Tibial artery (tissue), 4 donors: ENCODE measurements at regions not wholly inside any gene's neighbourhood (a gene's known extent, or its start where the extent isn't known, plus 50 kb on each side); places are given as distances from the start of the nearest gene placed in this dataset.

ENCODE experiments used
- DNase-seq, 2 donors: peaks; one replicate each; pipeline ENCODE4 v3.0.0-alpha.2; 2019
- H3K27ac ChIP-seq, 2 donors: fragments of 200-600 bp; sonication (generic) in 1 of 2; 1 replicate in 1 of 2; 2 replicates in 1 of 2; pipeline ENCODE4 v1.5.1; 2018 to 2019; ENCODE audit warnings: mild to moderate bottlenecking in 1 of 2
- H3K27me3 ChIP-seq, 2 donors: fragments of 200-600 bp; sonication (generic) in 1 of 2; one replicate each; pipeline versions ENCODE4 v1.5.1 to v1.6.0; 2016 to 2019
- H3K36me3 ChIP-seq, 3 donors: fragments of 200-600 bp; sonication (generic) in 2 of 3; one replicate each; pipeline ENCODE4 v1.5.1; 2016 to 2019; ENCODE audit warnings: mild to moderate bottlenecking in 2 of 3
- H3K4me1 ChIP-seq, 4 donors: fragments of 200-600 bp; sonication (generic) in 2 of 4; 1 replicate in 3 of 4; 2 replicates in 1 of 4; pipeline ENCODE4 v1.5.1; 2016 to 2019
- H3K4me3 ChIP-seq, 2 donors: fragments of 200-600 bp; sonication (generic) in 1 of 2; 1 replicate in 1 of 2; 2 replicates in 1 of 2; pipeline ENCODE4 v1.5.1; 2018 to 2019; ENCODE audit warnings: mild to moderate bottlenecking in 2 of 2
- H3K9me3 ChIP-seq, 3 donors: fragments of 200-600 bp; sonication (generic) in 1 of 3; one replicate each; pipeline ENCODE4 v1.5.1; 2016 to 2019
- intact Hi-C: fragments of 100-400 bp; cut with DNase I; formaldehyde crosslinking; loops from one replicate; pipeline ENCODE4 v1.15.0; 2023; ENCODE audit warnings: low total_unique reads
- TF ChIP-seq, protein P1 (sequence below), 2 experiments: fragments of 200-600 bp in 1 of 2; fragments of 450-650 bp in 1 of 2; IDR thresholded peaks; one replicate each; pipeline ENCODE4 v1.5.1; 2017 to 2019; ENCODE audit warnings: antibody characterized with exemption in 2 of 2, mild to moderate bottlenecking in 1 of 2, moderate library complexity in 1 of 2

DNA sequence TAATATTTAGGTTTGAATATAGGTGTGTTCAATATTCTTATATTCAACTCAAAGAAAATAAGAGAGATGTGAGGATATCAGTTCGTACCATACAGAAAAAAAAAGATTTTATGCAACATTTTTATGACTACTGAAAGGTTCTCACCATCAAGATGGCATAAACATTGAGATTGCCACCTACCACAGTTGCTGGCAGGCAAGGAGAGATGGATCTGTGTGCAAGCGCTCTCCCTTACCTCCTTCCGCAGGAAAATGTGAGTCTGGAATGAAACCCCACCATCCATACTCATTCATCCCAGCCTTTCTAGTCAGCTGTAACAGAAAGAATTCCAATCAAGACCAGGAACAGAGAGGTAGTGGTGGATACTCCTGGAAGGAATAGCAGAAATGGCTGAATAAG is 376.9 kb downstream of the PPP3CA start:
- Histone ChIP-seq H3K4me1 (no peaks in the 10 kb centered on the region), H3K4me3 (no peak overlapping the region), H3K27ac (no peak overlapping the region), H3K36me3 (no peaks in the 10 kb centered on the region), H3K9me3 (no peaks in the 10 kb centered on the region), H3K27me3 (no peaks in the 10 kb centered on the region)
- no peak for DNase-seq
- TF ChIP-seq, protein P1, sequence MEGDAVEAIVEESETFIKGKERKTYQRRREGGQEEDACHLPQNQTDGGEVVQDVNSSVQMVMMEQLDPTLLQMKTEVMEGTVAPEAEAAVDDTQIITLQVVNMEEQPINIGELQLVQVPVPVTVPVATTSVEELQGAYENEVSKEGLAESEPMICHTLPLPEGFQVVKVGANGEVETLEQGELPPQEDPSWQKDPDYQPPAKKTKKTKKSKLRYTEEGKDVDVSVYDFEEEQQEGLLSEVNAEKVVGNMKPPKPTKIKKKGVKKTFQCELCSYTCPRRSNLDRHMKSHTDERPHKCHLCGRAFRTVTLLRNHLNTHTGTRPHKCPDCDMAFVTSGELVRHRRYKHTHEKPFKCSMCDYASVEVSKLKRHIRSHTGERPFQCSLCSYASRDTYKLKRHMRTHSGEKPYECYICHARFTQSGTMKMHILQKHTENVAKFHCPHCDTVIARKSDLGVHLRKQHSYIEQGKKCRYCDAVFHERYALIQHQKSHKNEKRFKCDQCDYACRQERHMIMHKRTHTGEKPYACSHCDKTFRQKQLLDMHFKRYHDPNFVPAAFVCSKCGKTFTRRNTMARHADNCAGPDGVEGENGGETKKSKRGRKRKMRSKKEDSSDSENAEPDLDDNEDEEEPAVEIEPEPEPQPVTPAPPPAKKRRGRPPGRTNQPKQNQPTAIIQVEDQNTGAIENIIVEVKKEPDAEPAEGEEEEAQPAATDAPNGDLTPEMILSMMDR (IDR thresholded peaks at IDR 0.05): no peak
- intact Hi-C loops: no loop called here

DNA sequence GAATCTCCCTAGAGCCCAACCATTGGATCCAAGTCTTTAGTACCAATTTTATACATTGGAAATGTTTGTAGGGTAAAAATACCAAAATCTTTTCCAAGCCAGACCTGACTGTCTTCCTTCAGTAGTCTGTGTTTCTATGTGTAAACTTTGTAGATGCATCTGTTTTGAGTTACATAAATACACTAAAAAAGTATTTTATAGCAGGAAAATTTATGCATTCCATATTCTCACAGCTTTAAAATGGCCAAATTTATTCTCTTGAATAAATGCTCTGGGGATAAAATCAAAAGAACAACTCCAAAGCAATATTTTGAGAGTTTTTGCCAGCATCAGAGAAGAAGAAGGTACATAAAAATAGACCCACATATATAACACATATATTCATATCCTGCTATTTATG is 377.4 kb downstream of the PPP3CA start:
- TF ChIP-seq, protein P1 (IDR thresholded peaks at IDR 0.05): no peak
- intact Hi-C loops: no loop called here

GRCh38 chr4:100968046-100968445 is 379.3 kb downstream of the PPP3CA start:
- no peaks in the 10 kb centered on the region for H3K36me3 ChIP-seq
- TF ChIP-seq, protein P1 (IDR thresholded peaks at IDR 0.05): no peak
- intact Hi-C loops: no loop called here
- H3K27ac ChIP-seq: no peak overlapping the region
- H3K4me3 ChIP-seq: no peak overlapping the region
- H3K4me1 ChIP-seq: no peaks in the 10 kb centered on the region
- DNase-seq: no peak
- H3K27me3 ChIP-seq: no peaks in the 10 kb centered on the region
- no peaks in the 10 kb centered on the region for H3K9me3 ChIP-seq

More for the DNA sequence above, 377.4 kb downstream of the PPP3CA start:
- no peaks in the 10 kb centered on the region for H3K27me3 ChIP-seq
- H3K27ac ChIP-seq: no peak overlapping the region
- no peaks in the 10 kb centered on the region for H3K36me3 ChIP-seq
- no peaks in the 10 kb centered on the region for H3K9me3 ChIP-seq
- no peak overlapping the region for H3K4me3 ChIP-seq
- H3K4me1 ChIP-seq: no peaks in the 10 kb centered on the region
- no peak for DNase-seq

- intact Hi-C loops: no loop called here
- H3K4me3 ChIP-seq: no peak overlapping the region
These were observed 383.7 kb downstream of the PPP3CA start for GRCh38 chr4:100963627-100964026.

DNA sequence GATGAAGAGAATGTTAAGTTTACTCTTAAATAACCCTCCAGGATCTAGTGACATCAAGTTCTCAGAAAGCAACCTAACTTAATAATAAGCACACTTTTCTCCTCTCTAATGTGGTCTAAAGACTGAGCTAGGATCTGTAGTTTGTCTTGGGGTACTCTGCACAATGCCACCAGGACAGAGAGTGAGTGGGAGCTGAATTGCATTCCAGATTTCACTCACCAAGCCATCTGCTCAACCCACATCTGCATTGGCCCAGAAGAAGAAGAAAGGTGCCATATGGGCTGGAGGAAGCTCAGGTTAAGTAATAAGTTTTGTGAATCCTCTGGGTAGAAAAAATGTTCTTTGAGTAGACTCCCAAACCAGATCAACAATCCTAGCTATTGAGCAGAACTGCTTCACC is 384.6 kb downstream of the PPP3CA start:
- TF ChIP-seq, protein P1 (IDR thresholded peaks at IDR 0.05): no peak
- no peaks in the 10 kb centered on the region for H3K36me3 ChIP-seq
- H3K27ac ChIP-seq: no peak overlapping the region
- H3K4me1 ChIP-seq: no peaks in the 10 kb centered on the region
- H3K4me3 ChIP-seq: no peak overlapping the region
- DNase-seq: no peak
- no peaks in the 10 kb centered on the region for H3K27me3 ChIP-seq
- H3K9me3 ChIP-seq: no peaks in the 10 kb centered on the region
- intact Hi-C loops: no loop called here

More at GRCh38 chr4:100963627-100964026, 383.7 kb downstream of the PPP3CA start:
- Histone ChIP-seq H3K27me3 (no peaks in the 10 kb centered on the region), H3K9me3 (no peaks in the 10 kb centered on the region), H3K36me3 (no peaks in the 10 kb centered on the region), H3K27ac (no peak overlapping the region), H3K4me1 (no peaks in the 10 kb centered on the region)
- DNase-seq: no peak
- TF ChIP-seq, protein P1 (IDR thresholded peaks at IDR 0.05): no peak

DNA sequence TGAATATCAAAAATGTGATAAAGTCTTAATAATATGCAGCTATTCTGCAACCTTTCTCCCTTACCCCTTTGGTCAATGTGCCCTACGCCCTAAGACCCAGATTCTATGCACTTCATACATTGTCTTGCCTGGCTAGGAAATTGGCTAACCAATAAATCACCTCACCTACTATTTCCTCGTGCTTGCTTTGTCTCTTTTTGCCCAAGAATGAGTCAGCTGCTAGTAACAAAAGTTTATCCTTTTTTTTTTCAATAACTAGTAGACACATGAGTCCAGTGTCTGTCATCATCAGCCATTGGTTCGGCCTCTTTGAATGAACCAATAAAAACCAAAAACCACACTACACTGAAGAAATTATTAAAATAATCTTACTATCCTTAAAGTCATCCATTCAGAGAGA is 387.1 kb downstream of the PPP3CA start:
- H3K9me3 ChIP-seq: no peaks in the 10 kb centered on the region
- H3K27ac ChIP-seq: no peak overlapping the region
- H3K27me3 ChIP-seq: no peaks in the 10 kb centered on the region
- no peak for DNase-seq
- no peaks in the 10 kb centered on the region for H3K4me1 ChIP-seq
- intact Hi-C loops: no loop called here
- TF ChIP-seq, protein P1 (IDR thresholded peaks at IDR 0.05): no peak
- no peaks in the 10 kb centered on the region for H3K36me3 ChIP-seq
- no peak overlapping the region for H3K4me3 ChIP-seq
